Activated naive CD4-positive, alpha-beta T cell (primary cell): ENCODE measurements at regions not wholly inside any gene's neighbourhood (a gene's known extent, or its start where the extent isn't known, plus 50 kb on each side); places are given as distances from the start of the nearest gene placed in this dataset.
"Not testable (repeated sequence)": the region's sequence is repeated elsewhere in the genome, so short reads cannot be mapped to it uniquely, and the experiment has no call there.

Experiments used
- DNase-seq, 4 experiments: peaks; one replicate each; lab custom pipeline; 2025; lab: John Stamatoyannopoulos, UW

DNA sequence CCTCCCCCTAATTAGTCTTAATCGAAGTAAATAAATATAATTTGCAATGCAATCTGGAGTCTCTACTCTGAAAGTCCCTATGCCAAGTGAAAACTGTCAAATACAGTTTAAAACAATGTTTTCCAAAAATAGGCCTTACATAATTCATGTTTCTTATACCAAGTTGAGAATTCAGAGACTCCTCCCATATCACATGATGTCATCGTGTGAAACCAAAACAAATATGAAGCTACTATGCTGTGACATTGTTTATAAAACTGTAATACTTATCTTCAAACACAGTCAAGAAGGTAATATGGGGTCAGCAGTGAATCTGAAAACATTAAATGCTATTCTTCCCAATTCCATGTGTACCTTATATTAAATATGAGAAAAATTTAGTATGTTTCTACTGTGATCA is 940.2 kb upstream of the FANCL start:
- no peak for DNase-seq

GRCh38 chr2:59180621-59181020 is 939.5 kb upstream of the FANCL start:
- DNase-seq: no peak

DNA sequence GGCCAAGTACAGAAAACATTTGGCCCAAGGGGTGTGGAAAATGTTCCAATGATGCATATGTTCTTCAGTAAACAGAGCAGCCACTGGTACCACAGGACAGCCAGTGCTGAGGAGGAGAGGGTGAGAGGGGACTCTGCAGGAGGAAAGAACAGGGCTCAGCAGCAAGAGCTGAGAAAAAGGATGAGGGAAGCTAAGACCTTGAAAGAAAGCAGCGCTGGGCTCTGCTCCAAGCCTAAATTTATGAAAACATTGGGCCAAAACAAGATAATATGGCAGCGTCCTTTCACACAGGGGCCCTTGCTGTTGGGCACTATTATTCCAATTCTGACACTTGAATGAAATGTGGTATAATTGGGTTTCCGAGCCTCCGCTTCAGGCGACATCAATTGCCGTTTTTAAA is 939.0 kb upstream of the FANCL start:
- DNase-seq: no peak

GRCh38 chr2:59177748-59178147 is 936.6 kb upstream of the FANCL start:
- DNase-seq: no peak

DNA sequence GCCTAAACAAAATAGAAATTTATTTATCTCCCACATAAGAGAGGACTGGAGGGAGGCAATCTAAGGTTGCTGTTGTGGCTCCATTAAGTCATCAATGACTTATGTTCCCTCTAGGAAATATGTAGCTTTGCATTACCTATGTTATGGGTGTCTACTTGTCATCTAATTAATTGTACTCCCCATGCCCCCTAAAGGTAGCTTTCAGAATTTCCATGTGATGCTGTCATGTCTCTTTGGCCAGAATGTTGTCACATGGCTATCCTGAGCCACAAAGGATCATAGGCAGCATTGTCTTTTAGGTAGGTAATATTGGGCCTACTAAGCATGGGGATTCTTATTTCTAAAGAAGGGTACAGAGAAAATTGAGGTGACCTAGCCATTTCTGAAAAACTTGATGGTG is 935.6 kb upstream of the FANCL start:
- DNase-seq: no peak

DNA sequence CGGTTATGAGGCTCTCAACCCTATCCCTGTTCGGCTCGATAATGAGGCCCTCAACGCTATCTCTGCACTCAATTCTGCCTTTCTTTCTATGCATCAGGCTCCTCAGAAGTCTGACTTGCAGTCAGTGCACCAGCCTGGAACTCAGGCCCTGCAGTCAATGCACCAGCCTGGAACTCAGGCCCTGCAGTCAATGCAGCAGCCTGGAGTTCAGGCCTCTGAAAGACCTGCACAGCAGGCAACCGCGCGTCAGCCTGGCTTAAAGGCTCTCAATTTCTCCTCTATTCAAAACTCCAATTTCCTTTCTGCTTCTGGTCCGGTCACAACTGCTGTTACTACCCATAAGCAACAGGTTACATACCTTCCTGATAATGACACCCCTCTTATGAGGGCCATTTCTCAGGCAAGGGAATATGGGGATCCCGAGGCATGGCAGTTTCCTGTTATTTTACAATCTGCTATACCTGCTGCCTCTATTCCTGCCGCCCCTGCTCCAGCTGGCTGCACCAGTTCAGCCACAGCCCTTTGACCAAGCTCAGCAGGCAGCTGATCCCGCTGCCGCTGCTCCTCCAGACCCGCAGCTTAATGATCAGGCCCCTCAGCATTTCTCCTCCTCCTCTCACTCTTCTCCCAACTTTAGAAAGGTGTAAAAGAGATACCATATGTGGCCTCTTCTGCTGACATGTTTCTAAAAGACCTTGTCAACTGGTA is 933.6 kb upstream of the FANCL start:
- no peak for DNase-seq

- DNase-seq: no peak
Measured at GRCh38 chr2:59173325-59173724, 932.2 kb upstream of the FANCL start.

DNA sequence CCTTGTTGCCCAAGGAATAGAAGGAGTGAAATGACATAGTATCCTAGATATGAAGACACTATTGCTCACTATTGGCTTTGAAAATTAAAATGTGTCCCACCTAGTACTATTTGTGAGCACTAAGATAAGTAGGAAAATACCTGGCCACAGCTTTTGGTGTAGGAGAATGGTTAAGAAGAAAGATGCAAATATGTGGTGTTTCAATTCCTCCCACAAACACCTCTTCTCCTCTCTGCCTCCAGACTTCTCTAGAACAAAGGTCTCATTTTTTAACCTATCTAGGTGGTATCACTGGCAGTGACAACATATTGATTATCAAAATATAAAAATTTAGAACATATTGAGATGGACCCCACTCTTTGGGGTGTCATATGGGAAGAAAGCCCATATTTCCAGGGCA is 929.9 kb upstream of the FANCL start:
- DNase-seq: no peak

DNA sequence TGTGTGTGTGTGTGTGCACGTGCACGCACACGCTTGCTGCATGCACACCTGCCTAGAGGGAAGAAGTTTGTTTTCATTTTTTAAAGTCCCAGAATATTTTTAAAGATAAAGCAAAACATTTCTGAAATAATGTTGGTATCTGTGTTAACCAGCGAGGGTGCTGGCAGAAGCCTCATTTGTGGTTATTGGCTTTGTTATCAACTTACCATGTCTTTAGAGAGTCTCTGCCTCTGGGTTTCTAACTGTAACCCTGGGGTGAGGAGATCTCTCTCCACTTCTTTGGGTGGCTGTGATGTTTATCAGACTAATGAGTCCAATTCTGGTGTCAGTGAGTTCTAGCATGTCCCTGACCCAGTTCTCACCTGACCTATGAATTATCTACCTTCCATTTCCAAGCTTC is 927.6 kb upstream of the FANCL start:
- no peak for DNase-seq

GRCh38 chr2:59167514-59167913 is 926.4 kb upstream of the FANCL start:
- no peak for DNase-seq

- DNase-seq: not testable (repeated sequence)
Measured at GRCh38 chr2:59157908-59158307, 916.8 kb upstream of the FANCL start.

DNA sequence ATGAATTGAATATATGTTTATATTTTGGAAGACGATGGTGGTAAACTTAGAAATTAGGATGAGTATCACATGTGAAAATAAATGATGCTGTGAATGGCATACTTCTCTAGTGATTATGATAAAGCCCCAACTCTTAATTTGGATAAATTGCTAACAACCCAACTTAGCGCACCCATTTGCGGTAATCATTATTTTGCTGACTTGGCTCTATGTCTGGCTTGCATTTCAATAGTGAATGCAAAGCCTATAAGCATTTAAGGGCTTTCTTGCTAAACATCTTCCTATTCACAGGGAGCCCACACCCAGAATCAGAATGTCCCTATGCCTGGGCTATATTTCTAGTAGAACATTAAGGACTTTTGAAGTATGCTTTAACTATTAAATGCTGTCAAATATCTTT is 910.7 kb upstream of the FANCL start:
- no peak for DNase-seq

GRCh38 chr2:59150217-59150849 is 909.2 kb upstream of the FANCL start:
- no peak for DNase-seq

- no peak for DNase-seq
Measured at GRCh38 chr2:59149271-59149670, 908.1 kb upstream of the FANCL start.

GRCh38 chr2:59112258-59112657 is 871.1 kb upstream of the FANCL start:
- DNase-seq: no peak

DNA sequence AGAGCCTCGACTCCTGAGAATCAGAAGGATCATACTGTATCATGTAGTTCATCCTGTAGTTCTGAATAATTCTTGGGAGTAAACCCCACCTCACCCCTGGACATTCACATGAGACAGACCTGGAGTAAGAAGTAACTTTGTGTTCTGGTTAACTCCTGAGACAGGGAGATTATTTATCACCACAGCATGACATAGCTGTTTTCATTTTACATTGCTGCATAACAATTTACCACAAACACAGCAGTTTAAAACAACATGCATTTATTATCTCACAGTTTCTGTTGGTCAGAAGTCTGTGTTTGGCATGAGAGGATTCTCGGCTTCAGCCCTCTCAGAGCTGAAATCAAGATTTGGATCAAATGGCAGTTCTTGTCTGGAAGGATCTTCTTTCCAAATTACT is 855.8 kb upstream of the FANCL start:
- DNase-seq: no peak

GRCh38 chr2:59093571-59093970 is 852.4 kb upstream of the FANCL start:
- no peak for DNase-seq

- no peak for DNase-seq
Measured at GRCh38 chr2:59084326-59084725, 843.2 kb upstream of the FANCL start.

- DNase-seq: no peak
Measured at GRCh38 chr2:59083075-59083828, 842.1 kb upstream of the FANCL start.

DNA sequence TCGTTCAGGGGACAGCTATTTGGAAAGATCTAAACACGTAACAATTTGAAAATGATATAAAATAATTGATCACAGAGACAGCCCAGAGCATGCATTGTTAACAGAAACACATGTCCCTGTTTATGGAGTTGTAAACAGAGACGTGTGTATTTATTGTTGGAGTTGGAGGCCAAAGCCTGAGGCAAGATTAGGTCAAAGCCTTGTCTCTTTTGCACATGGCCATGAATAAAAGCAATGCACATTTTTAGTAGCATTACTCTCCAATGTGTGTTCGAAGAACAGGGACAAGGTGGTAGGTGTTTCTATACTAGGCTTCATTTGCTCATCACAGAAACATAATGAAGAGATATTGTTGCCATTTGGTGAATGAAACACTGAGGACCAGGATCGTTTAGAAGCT is 841.5 kb upstream of the FANCL start:
- DNase-seq: no peak

DNA sequence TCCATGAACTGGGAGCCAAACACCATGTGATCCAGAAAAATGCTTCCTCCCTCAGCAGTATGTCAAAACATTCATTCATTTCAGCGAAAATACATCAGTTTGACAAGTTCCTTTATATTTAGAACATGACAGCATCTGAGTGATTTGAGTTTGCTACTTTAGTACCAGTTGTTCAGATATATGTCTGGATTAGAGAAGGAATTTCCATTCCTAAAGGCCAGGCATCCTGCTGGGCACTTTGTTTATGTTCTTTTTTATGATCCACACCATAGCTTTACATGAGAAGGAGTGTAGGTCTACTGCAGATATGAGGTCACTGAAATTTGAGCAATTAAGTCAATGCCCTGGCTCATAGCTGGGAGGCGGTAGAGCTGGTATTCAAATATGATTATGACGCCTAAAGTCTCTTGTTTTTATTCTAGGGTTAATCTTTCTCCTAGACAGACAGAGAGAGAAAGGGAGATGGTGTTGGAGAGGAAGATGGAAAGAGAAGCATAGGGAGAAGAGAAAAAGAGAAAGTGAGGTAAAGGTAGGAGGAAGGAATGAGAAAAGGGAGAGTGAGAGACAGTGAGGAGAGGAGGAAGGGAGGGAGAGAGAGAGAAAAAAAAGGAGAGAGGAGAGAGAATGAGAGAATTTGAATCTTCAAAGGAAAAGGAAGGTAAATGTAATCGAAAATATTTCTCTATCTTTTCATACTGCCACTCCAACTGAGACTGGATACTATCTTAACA is 839.5 kb upstream of the FANCL start:
- DNase-seq: no peak

DNA sequence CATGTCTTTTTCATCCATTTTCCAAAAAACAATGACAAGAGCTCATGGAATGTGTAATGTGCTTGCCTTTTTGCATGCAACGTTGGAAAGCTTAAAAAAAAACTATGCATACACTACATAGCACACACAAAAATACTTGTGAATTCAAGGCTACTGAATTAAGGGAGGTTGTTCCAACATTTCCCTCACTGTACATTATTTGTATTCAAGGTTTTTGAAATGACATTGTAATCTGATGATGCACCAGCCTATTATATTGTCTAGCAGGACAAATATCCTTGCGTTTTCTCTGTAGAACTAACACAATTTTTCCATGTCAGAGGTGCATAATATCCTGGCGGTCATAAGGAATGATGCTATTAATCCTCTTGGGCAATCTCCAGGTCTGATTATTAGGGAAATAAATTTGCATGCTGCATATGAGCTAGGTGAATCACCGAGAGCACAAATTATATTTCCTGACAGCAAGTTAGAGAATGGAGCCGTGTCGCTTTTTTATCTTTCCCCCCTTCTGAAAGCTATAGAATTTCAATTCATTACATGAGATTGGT is 836.9 kb upstream of the FANCL start:
- no peak for DNase-seq
